DMS153 treated with DMSO at 0.1 percent for 48 hours (cell line): ENCODE measurements at regions not wholly inside any gene's neighbourhood (a gene's known extent, or its start where the extent isn't known, plus 50 kb on each side); places are given as distances from the start of the nearest gene placed in this dataset.
A peak's percentile ranks its signal among the peaks of the same experiment; 100 is the strongest.

ENCODE experiments used
- DNase-seq: peaks from one replicate; lab custom pipeline; 2025; ENCODE audit not compliant: unreplicated experiment; lab: John Stamatoyannopoulos, UW

DNA sequence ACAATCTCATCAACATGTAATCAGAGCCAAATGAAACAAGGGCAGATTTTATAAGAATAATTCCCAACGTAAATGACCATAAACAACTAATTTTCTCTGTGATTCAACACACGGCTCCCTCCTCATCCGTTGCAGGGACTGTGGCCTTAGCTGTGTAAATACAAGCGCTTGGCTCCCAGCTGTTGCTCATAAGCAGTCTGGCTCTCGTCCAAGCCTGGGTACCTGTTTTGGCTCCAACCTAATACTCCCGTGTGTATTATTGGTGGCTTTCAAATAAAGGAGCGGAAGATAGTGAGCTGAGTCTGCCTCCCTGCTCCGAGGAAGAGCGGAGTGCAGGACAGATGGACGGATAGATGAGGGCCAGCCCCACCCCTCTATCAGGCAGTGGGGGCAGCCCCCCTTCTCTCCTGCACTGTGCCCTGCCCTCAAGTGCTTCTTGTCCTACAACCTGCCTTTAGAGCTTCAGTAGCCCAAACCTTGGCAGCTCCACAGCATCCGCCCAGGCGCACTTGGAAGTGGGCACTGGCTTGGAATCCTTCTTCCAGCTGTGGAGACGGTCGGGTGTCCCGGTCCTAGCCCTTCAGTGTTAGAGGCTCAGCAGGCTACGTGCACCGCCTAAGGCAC is 670.9 kb downstream of the BRD1 start:
- DNase-seq = peak; percentile 95

GRCh38 chr22:49155770-49156580 is 671.7 kb downstream of the BRD1 start:
- DNase-seq = peak; percentile 32

DNA sequence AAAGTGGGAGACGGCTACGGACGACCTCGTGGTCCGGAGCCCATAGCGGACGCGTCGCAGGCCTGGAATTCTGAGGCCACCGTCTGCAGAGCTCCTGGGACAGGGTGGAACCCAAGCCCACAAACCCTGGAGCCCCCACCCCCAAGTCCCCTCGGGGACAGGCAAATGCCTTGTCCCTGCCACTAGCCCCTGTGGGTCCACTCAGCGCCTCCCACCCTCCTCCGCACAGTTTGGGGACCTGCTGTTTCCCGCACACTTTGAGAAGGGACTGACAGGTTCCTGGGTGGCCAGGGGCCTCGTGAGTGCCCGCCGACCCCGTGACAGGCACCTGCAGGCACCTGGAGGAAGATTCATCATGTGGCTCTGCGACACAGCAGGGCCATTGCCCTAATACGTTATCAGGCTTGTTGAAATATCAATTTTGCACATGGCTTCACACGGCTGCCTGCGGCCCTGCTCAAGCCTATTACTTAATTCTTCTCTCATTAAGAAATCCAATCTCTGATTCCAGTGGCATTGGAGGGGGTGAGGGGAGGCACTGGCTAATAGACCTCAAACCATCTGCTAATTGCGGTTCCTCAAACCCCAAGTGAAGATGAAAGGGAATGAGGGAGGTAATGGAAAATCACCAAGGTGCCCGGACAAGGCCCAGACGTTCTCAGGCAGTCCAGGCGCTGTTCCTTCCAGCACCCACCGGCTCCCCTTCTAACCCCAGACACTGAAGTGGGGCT is 672.5 kb downstream of the BRD1 start:
- no peak for DNase-seq

- DNase-seq = no peak
Measured at GRCh38 chr22:49154433-49154832, 673.2 kb downstream of the BRD1 start.

DNA sequence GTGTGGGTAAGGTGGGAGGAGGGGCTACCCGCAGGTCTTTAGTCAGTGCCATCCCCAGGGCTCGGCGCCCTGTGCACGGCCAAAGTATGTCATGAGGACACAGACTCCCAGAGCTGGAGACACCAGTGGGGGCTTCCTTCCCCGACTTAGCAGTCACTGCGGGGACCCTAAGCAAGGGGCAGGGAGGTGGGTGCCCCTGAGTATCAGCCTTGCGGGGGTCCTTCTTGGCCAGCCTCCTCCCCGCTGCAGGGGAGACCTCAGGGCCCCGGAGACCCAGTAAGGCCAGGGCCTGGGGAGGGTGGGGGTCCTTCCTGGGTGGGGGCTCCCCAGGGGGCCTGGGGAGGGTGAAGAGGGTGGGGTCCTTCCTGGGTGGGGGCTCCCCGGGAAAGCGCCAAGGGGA is 673.8 kb downstream of the BRD1 start:
- no peak for DNase-seq

GRCh38 chr22:49152939-49153770 is 674.5 kb downstream of the BRD1 start:
- DNase-seq = no peak

- DNase-seq = peak; percentile 52
Measured at GRCh38 chr22:49152127-49152938, 675.3 kb downstream of the BRD1 start.

GRCh38 chr22:49151256-49152126 is 676.2 kb downstream of the BRD1 start:
- DNase-seq = no peak

- DNase-seq = no peak
Measured at GRCh38 chr22:49150801-49151221, 676.9 kb downstream of the BRD1 start.

GRCh38 chr22:49149721-49150608 is 677.7 kb downstream of the BRD1 start:
- no peak for DNase-seq

DNA sequence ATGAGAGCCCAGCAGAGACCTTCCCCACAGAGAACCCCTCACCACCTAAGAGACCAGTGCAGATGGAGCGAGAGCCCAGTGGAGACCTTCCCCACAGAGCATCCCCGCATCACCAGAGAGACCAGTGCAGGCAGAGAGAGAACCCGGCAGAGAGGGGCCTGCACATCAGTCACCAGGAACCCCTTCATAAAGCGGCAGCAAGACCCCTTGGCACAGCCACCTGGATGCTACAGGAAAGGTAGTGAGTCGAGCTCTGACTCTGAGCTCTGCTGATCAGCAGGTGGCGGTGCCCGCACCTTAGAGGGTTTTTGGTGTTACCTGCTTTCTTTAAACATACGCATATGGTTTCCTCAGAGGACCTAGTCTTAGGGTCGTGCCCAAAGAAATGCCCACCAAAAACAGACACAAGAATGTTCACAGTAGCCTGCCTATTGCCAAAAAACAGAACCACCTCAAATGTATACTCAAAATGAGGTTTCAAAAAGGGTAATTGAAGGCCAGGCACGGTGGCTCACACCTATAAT is 678.7 kb downstream of the BRD1 start:
- DNase-seq = no peak

- DNase-seq = no peak
Measured at GRCh38 chr22:49147617-49148175, 680.0 kb downstream of the BRD1 start.

DNA sequence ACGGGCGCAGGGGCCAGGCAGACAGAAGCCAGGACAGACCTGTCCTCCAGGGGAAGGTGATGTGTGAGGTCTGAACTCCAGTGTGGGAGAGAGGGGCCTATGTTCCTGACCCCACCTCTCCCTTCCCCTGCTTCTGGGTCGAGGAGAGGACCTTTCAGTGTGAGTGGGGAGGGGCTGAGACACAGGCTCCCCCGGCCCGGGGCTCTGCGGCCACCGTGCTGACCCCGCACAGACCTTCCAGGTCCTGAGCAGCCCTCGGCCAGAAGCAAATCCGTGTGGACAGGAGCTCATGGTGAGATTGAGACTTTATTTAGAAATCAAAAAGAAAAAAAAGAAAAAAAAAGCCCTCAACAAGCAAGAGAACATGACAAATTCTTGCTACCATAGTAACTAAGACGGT is 680.5 kb downstream of the BRD1 start:
- no peak for DNase-seq

GRCh38 chr22:49146511-49146910 is 681.2 kb downstream of the BRD1 start:
- no peak for DNase-seq

- no peak for DNase-seq
Measured at GRCh38 chr22:49143812-49144211, 683.9 kb downstream of the BRD1 start.

GRCh38 chr22:49142891-49143290 is 684.8 kb downstream of the BRD1 start:
- no peak for DNase-seq

GRCh38 chr22:49142296-49142695 is 685.4 kb downstream of the BRD1 start:
- no peak for DNase-seq

DNA sequence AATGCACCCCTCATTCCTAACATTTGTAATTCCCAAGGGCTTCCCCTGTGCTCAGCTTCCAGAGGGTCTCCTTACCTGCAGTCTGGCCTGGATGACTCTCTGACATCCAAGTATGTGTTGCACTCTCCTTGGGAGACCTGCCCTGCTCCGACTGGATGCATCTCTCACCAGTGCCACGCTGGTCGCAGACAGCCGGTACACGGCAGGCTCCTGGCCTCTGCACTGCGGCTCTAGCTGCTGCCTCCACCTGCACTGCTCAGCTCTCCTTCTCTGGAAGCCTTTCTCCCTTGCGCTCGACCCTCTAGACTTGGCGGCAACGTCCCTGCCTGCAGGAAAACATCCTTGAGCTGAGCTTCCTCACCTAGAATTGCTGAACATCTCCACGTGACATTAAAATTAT is 685.9 kb downstream of the BRD1 start:
- DNase-seq = no peak
